GM18505 (cell line): ENCODE measurements at regions not wholly inside any gene's neighbourhood (a gene's known extent, or its start where the extent isn't known, plus 50 kb on each side); places are given as distances from the start of the nearest gene placed in this dataset.

Experiments used
- ATAC-seq: cut with Tn5 transposase; IDR thresholded peaks from one replicate; pipeline ENCODE4 v1.9.1; 2021; ENCODE audit not compliant: unreplicated experiment
- POLR2A ChIP-seq: IDR thresholded peaks from 4 replicates; pipeline ENCODE4 v1.6.1; 2011; ENCODE audit warnings: borderline replicate concordance; ENCODE audit not compliant: insufficient read depth, insufficient read length; ENCODE audit errors: extremely low read depth

GRCh38 chr10:55062349-55062748, 261.3 kb upstream of the PCDH15 start:
- no peak for ATAC-seq
- TF ChIP-seq POLR2A, result no peak

DNA sequence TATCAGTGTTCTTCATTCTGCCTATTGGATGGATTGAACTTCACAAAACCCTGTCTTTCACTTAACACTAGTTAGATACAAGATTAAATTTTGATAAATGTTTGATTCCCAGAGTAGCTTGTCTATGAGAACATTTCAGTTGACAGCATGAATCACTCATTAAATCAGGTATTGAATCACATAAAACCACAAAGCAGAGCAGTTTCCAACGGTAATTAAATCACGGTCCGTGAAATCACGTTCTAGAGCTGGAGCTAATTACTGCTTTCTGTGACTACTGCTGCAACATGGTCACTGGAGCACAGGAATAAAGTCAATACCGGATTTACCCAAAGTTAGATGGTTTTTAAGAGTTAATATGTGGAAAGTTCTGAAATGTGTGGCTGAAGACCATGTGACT, 257.8 kb upstream of the PCDH15 start:
- no peak for TF ChIP-seq POLR2A
- no peak for ATAC-seq

GRCh38 chr10:55051515-55051914, 250.5 kb upstream of the PCDH15 start:
- no peak for ATAC-seq
- no peak for TF ChIP-seq POLR2A

DNA sequence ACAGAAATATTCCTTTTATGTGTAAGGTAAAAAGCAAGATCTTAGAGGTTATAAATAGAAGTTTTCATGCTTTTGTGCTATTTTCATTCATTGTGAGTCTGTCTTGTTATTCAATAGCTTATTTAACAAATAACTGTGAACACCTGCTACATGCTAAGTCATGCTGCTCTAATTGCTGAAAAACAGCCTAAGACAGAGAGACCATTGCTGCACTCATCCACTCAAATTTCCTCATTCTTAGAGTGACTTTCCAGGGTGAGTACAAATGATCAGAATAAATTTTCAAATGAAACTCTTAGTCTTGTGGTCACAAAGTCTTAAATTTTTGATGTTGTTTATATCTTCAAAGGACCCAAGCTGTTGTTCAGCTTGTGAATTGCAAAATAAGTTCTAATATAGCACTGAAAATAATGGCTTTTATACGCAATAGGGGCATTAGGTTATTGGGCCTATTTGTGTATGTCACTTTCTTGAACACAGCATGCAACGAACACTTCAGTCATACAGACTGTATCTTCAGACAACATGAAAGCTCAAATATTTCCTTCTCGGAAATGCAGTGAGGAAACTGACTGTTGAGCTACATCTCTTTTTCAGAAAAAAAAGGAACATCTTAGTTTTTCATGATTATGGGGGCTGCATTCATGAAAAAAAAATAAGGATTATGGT, 247.9 kb upstream of the PCDH15 start:
- ATAC-seq, result no peak
- no peak for TF ChIP-seq POLR2A

DNA sequence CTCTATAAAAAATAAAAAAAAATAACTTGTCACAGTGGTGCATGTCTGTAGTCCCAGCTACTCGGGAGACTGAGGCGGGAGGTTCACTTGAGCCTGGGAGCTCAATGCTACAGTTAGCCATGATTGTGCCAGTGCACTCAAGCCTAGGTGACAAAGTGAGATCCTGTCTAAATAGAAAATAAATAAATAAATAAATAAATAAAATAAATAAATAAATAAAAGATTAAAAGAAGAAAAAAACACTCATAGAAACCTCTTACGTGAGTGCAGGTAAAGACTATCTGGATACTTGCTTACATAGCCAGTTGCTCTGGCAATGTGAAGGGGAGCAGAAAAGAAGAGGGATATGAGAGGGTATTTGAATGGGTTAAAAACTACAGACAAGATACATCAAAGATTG, 242.5 kb upstream of the PCDH15 start:
- no peak for ATAC-seq
- no peak for TF ChIP-seq POLR2A

GRCh38 chr10:55033061-55033460, 232.0 kb upstream of the PCDH15 start:
- no peak for ATAC-seq

DNA sequence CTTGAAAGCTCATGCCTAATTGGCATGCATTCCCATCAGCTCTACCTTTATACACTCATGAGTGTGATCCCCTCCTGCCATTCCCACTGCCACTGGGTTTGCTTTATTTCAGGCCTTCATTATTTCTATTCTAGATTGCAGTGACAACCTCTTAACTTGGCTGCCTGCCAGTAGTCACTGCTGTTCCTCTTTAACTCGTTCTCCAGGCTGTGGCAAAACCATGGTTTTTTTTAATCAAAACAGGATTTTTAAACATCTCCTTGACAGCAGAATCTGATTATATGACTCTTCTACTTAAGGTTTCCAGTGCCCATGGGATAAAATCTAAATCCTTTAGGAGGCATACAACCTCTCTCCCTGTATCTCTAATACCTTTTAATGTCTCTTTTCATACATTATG, 223.7 kb upstream of the PCDH15 start:
- TF ChIP-seq POLR2A, result no peak
- no peak for ATAC-seq

More at GRCh38 chr10:55033061-55033460, 232.0 kb upstream of the PCDH15 start:
- TF ChIP-seq POLR2A, result no peak

- ATAC-seq, result no peak
These were observed 218.4 kb upstream of the PCDH15 start for GRCh38 chr10:55019439-55019838.

DNA sequence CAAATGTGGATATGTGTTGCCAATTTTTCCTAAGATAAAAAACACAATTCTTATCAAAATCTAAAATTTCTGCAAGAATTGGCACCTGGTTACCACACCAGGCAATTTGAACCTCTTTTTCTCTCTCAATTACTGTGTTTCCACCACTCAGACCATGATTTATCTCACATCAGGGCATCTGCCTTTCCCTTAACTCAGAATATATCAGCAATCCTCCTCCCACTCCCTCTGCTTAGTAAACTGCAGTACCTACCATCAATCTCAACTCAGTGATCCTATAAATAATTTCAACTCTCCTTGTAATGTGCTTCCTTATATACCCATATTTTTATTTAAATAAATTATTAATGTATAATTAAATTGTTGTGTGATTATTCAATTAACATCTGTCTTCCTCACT, 212.3 kb upstream of the PCDH15 start:
- ATAC-seq, result no peak
- no peak for TF ChIP-seq POLR2A

More at GRCh38 chr10:55019439-55019838, 218.4 kb upstream of the PCDH15 start:
- TF ChIP-seq POLR2A, result no peak

GRCh38 chr10:55002420-55002819, 201.4 kb upstream of the PCDH15 start:
- ATAC-seq, result no peak
- TF ChIP-seq POLR2A, result no peak

DNA sequence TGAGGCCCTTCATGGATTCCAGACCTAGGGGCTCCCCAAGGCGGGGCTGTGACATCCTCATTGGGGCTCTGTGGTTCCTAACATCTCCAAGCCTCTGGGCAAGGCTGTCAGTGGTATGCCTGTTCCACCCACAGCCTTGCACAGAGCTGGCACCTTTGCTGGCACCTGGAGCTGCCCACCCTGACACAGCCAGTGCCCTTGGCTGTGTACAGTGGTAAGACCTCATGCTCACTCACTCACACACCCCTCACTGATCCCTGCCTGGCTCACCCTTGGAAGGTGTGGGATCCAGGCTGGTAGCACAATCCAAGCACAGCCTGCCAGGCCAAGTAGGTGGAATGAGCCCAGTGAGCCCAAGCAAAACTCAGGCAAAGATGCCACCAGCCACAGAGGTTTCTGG, 200.4 kb upstream of the PCDH15 start:
- no peak for ATAC-seq
- TF ChIP-seq POLR2A, result no peak

GRCh38 chr10:54993148-54993547, 192.1 kb upstream of the PCDH15 start:
- ATAC-seq, result no peak
- TF ChIP-seq POLR2A, result no peak

DNA sequence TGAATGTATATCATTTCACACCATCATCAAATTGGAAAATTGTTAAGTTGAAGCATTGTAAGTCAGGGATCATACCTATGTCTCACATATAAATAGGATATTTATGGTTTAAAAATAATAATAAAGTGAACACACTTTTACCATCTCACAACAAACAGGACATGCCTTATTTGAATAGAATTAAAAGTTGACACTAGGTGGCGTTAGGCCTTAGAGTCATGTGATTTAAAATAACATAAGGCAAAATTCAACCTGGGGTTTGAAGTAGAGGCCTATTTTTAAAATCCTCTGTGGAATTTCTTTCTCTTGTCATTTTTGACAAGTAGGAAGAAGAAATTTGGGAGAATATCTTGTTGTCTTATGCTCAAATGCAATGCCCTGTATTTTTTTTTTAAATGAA, 184.7 kb upstream of the PCDH15 start:
- ATAC-seq, result no peak
- TF ChIP-seq POLR2A, result no peak

- no peak for ATAC-seq
- TF ChIP-seq POLR2A, result no peak
These were observed 182.2 kb upstream of the PCDH15 start for GRCh38 chr10:54983255-54983654.
